A673 (cell line): ENCODE measurements at regions not wholly inside any gene's neighbourhood (a gene's known extent, or its start where the extent isn't known, plus 50 kb on each side); places are given as distances from the start of the nearest gene placed in this dataset.

Source experiments
- CTCF ChIP-seq: fragments of 300-800, 200-600 bp; sonication (generic); conservative IDR thresholded peaks from 2 replicates; pipeline ENCODE4 v1.5.1; 2017; ENCODE audit warnings: low read depth, mild to moderate bottlenecking, antibody characterized with exemption, low read length, moderate library complexity, mixed read lengths
- EZH2 ChIP-seq: fragments of 200-600 bp; sonication (generic); IDR thresholded peaks from 2 replicates; pipeline ENCODE4 v1.6.1; 2017; ENCODE audit warnings: borderline replicate concordance, low read depth, mild to moderate bottlenecking, mixed read lengths, antibody characterized with exemption, low read length; ENCODE audit not compliant: poor library complexity, severe bottlenecking

- TF ChIP-seq CTCF, result no peak
- TF ChIP-seq EZH2, result no peak
Observed at GRCh38 chr20:21801193-21801592, 95.7 kb downstream of the PAX1 start.
